ENCODE measurements at regions not wholly inside any gene's neighbourhood (a gene's known extent, or its start where the extent isn't known, plus 50 kb on each side); places are given as distances from the start of the nearest gene placed in this dataset.
"Not testable (repeated sequence)": the region's sequence is repeated elsewhere in the genome, so short reads cannot be mapped to it uniquely, and the experiment has no call there.

- DNase-seq (ENCODE audit: low spot score), result no peak
These were observed 87.8 kb downstream of the HFE start for GRCh38 chr6:26175033-26175427.

DNA sequence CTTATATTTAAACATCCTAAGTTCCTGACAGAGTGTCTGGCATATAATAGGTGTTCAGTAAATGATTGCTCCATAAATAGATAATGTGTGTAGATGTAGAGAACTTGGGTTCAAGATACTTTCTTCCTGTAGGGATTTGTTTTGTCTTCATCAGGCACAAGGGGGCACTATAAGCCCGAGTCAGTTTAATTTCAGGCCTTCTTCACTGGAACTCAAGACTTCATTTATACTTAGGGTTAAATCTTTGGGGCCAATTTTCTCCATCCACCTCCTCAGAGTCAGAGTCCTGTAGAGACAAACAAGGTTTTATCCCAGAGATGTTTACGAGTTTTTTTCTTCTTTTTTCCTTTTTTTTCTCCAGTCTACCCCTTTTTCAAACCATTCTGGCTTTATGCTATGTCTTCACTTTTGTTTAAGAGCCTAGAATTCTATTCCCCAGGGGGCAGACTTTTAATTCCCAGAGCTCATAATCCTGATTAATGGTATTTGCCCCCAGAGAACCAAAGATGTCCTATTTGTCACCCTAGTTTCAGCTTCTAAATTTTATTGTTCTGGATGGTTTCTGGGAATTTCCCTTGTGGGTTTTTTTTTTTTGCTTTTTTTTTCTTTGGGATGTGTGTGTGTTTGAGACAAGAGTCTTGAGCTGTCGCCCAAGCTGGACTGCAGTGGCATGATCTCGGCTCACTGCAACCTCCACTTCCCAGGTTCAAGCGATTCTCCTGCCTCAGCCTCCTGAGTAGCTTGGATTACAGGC lies 88.4 kb downstream of the HFE start:
- DNase-seq (ENCODE audit: low spot score), result peak; percentile 59

DNA sequence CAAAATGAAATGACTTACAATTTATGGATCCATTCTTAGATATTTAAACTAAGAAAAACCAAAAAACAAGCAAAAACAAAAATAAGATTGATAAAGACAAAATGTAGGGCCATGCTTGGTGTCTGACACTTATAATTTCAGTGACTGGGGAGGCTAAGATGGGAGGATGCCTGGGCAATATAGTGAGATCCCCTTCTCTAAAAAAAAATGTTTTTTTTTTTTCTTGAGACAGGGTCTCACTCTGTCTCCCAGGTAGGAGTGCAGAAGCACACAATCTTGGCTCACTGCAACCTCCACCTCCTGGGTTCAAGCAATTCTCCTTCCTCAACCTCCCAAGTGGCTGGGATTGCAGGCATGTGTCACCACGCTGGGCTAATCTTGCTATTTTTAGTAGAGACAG lies 92.4 kb downstream of the HFE start:
- DNase-seq (ENCODE audit: low spot score), result no peak

GRCh38 chr6:26180346-26180745 lies 93.1 kb downstream of the HFE start:
- DNase-seq (ENCODE audit: low spot score), result no peak

DNA sequence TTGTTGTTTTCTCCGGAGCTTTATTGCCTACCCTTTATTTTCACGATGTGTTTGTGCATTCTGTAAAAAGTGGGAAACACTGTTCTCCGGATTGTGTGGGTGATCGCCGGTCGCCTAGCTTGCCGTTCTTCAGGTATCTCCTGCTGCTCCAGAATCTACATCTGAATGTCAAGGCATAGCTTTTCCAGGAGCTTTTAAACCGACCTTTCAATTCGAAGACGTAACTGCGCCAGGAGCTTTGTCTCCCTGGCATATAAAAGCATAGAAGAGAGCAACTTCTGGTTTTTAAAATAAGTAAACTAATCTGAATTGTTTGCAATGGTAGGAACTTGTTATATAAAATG lies 96.0 kb downstream of the HFE start:
- DNase-seq (ENCODE audit: low spot score), result no peak

GRCh38 chr6:26183581-26184366 lies 96.5 kb downstream of the HFE start:
- peak; percentile 78 for DNase-seq (ENCODE audit: low spot score)

DNA sequence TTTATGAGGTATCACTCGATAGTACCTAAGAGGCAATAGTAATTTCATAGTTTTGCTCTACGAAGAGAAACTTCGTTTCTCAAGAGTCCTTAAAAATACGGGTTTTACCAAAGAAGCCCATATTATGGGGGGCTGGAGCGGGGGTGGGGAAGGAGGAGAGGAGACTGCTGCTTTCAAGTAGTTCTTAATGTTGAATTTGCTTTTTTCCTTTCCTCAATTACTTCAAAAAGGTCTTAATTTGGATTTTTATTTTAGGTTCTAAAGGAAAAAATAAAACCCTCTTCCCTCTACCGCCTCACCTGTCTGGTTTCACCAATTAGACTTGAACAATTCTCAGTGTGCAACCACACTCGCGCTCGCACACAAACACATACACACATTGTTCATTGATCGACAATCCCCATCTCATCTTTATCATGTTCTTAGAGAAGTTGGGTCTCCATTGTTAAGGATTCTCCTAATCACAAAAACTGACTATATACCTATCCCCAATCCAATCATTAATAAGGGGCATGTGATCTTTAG lies 97.2 kb downstream of the HFE start:
- no peak for DNase-seq (ENCODE audit: low spot score)

DNA sequence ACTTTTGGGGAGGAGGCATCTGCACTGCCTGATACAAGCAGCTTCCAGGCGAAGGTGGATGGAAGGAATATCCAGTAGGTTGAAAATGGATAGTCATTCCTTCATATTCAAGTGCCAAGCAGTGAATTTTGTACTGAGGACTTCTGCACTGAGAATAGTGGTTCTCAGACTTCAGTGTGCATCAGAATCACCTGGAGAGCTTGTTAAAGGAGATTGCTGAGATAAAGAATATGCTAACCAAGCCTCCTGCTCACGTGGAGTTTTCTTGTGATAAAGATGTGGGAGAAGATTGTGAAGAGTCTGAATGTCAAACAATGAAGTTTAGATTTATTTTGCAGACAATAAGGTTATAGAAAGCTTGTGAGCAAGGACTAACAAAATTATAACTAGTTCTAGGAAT lies 97.8 kb downstream of the HFE start:
- no peak for DNase-seq (ENCODE audit: low spot score)

GRCh38 chr6:26185802-26186201 lies 98.6 kb downstream of the HFE start:
- DNase-seq (ENCODE audit: low spot score), result no peak

GRCh38 chr6:26186652-26187051 lies 99.4 kb downstream of the HFE start:
- DNase-seq (ENCODE audit: low spot score), result no peak

DNA sequence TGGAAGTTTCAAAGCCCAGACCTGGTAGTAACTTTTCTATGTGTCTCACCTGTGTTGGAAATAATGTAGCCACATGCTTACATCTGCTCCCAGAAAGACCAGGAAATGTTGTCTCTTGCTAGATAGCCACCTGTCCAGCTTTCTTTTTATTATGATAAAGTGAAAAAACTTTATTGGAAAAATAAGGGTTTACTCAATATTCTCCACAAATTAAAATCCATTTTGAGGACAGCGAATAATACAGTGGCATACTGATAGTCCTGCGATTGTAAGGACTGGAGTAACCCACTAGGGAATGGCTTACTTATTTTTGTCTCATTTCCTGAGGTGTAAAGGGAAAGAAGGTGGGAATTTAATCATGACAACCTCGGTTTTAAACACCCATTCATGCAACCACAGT lies 100.1 kb downstream of the HFE start:
- no peak for DNase-seq (ENCODE audit: low spot score)

DNA sequence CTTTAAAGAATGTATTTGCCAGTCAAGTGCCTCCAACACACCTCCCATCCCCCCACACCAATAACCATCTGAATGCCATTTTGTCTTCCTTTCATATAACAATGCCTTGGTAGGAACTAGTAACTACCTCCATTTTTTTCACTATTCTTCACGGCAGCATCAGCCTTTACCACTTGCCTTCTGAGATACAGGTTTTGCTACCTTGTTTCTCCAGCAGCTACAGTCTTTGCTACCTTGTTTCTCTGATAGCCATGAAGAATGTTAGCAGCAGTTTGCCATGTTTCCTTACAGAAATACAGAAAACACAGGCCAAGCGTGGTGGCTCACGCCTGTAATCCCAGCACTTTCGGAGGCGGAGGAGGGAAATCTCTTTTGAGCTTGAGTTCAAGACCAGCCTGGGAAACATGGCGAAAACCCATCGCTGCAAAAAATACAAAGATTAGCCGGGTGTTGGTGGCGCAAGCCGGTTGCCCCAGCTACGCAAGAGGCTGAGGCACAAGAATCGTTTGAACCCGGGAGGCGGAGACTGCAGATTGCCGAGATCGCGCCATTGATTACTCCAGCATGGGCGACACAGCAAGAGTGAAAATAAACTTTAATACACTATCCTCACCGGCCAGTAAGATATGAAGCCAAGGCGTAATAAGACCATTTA lies 100.9 kb downstream of the HFE start:
- DNase-seq (ENCODE audit: low spot score), result peak; percentile 16

- DNase-seq (ENCODE audit: low spot score), result not testable (repeated sequence)
These were observed 104.3 kb downstream of the HFE start for GRCh38 chr6:26191512-26191911.

GRCh38 chr6:26193467-26194328 lies 106.5 kb downstream of the HFE start:
- DNase-seq (ENCODE audit: low spot score), result no peak

DNA sequence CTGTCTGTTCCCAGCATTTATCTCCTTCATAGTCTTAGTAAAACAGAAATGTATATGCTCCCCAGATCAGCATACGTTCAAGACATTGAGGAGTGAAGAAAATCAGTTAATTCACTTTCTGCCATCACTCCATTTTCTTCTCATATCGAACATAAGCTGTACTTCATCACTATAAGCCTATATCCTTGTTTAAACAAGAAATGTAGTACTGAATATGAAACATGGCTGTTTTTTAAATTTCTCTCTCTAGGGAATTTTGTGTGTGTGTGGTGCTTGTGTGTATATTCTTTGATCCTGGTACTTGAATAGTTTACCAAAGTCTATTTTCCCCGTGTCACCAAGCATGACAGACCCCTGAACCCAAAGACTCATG lies 107.1 kb downstream of the HFE start:
- no peak for DNase-seq (ENCODE audit: low spot score)

DNA sequence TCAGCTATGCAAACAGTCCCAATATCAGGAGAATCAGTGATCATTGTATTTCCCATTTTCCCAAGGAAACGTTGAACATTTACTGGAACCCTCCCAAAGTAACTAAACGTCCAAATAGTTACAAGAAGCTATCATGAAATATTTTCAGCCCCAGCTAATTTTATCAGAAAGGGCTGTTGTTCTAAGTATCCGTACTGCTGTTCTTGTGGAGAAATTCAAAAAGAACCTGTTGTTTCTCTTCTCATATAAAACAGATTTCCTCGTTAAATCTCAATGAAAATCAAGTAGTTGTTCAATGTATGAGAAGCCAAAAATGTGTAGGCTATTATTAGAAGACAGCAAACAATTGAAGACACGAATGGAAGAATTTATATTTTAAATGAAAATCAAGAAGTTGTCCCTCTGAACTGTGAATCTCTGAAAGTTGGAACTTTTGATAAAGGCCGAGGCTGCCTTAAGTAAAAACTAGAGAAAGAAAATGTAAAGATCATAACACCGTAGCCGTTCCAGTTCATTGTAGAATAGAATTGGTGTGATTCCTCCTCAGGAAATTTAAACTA lies 107.7 kb downstream of the HFE start:
- DNase-seq (ENCODE audit: low spot score), result no peak

- DNase-seq (ENCODE audit: low spot score), result peak; percentile 90
These were observed 108.2 kb downstream of the HFE start for GRCh38 chr6:26195376-26195923.

GRCh38 chr6:26195924-26196845 lies 109.0 kb downstream of the HFE start:
- no peak for DNase-seq (ENCODE audit: low spot score)

GRCh38 chr6:26196846-26197635 lies 109.8 kb downstream of the HFE start:
- DNase-seq (ENCODE audit: low spot score), result peak; percentile 93

DNA sequence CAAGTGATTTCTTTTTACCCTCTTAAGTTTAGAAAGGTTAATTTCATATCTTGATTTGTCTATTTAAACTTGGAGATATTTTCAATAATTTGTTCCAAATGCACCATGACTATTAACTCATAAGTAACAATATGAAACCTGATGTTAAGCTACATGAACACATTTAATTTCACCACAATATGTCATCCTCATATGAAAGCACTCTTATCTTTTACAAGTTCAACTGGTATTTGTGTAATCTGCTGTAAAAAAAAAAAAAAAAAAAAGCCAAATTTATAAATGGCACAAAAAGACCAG lies 110.4 kb downstream of the HFE start:
- DNase-seq (ENCODE audit: low spot score), result no peak

Data from GM03348 (cell line).